GM12878 (cell line): ENCODE measurements at regions not wholly inside any gene's neighbourhood (a gene's known extent, or its start where the extent isn't known, plus 50 kb on each side); places are given as distances from the start of the nearest gene placed in this dataset.

Source experiments
- ATAC-seq: fragments of 200-7000 bp; cut with Tn5 transposase; 3 replicates; pipeline ENCODE4 v1.9.1; 2020; ENCODE audit warnings: mild to moderate bottlenecking, moderate library complexity
- BruUV-seq: library from RNA; stranded (reverse); fragments of 400-500 nt; replicated peaks from 2 replicates; lab custom pipeline; 2021; lab: Mats Ljungman, UMichigan
- CTCF ChIA-PET: fragments of 300-600 bp; sonication (Branson Sonifier 250); formaldehyde crosslinking; extraction: SDS; loops from one replicate; lab custom pipeline; 2021; ENCODE audit warnings: inconsistent platforms; lab: Yijun Ruan, JAX
- POLR2A ChIA-PET: fragments of 350-600 bp; formaldehyde crosslinking; extraction: SDS; loops from one replicate; lab custom pipeline; 2021; ENCODE audit warnings: inconsistent platforms; lab: Charles Lee
- RAD21 ChIA-PET: fragments of 300-600 bp; sonication (Branson Sonifier 250); formaldehyde crosslinking; loops from one replicate; lab custom pipeline; 2023; ENCODE audit warnings: antibody characterized with exemption; ENCODE audit not compliant: unreplicated experiment; lab: Charles Lee
- SMC1A ChIA-PET: fragments of 300-600 bp; sonication (Branson Sonifier 250); formaldehyde crosslinking; loops from one replicate; lab custom pipeline; 2023; ENCODE audit not compliant: unreplicated experiment, uncharacterized antibody; lab: Charles Lee
- DNase-seq: peaks from one replicate; pipeline ENCODE4 v3.0.0-alpha.2; 2011; ENCODE audit warnings: low read depth, low spot score
- FAIRE-seq: peaks from 3 replicates; lab custom pipeline; 2011; peaks lifted over from hg19 to GRCh38; lab: Jason Lieb, UNC
- H2AFZ ChIP-seq: 2 replicates; pipeline ENCODE4 v1.6.0; 2011; ENCODE audit warnings: low read depth, low read length, control low read depth; ENCODE audit not compliant: control insufficient read depth
- H3K27ac ChIP-seq: 2 replicates; pipeline ENCODE4 v1.5.1; 2011; ENCODE audit warnings: control low read depth; ENCODE audit not compliant: control insufficient read depth, insufficient read depth
- H3K27me3 ChIP-seq, 2 experiments: replicated peaks in 1 of 2; 2 replicates each; pipeline versions ENCODE4 v1.6.0 to v1.6.1; 2011; ENCODE audit warnings: low read length in 1 of 2; ENCODE audit not compliant: control insufficient read depth in 2 of 2, insufficient read depth in 2 of 2
- H3K36me3 ChIP-seq, 2 experiments: 2 replicates each; pipeline ENCODE4 v1.5.1; 2011; ENCODE audit warnings: low read length in 1 of 2; ENCODE audit not compliant: control insufficient read depth in 2 of 2, insufficient read depth in 2 of 2
- H3K4me1 ChIP-seq: 2 replicates; pipeline ENCODE4 v1.6.1; 2011; ENCODE audit warnings: mild to moderate bottlenecking, low read length, moderate library complexity, mixed read lengths; ENCODE audit not compliant: control insufficient read depth, insufficient read depth
- H3K4me2 ChIP-seq: 2 replicates; pipeline ENCODE4 v1.6.0; 2011; ENCODE audit warnings: control low read depth; ENCODE audit not compliant: control insufficient read depth, insufficient read depth
- H3K4me3 ChIP-seq: fragments of 200-600 bp; sonication (generic); 2 replicates; pipeline ENCODE4 v1.5.1; 2016
- H3K79me2 ChIP-seq: 2 replicates; pipeline ENCODE4 v1.6.0; 2011; ENCODE audit warnings: low read length; ENCODE audit not compliant: control insufficient read depth, insufficient read depth
- H3K9ac ChIP-seq: 2 replicates; pipeline ENCODE4 v1.8.0; 2011; ENCODE audit warnings: low read length, control low read depth, mixed read lengths; ENCODE audit not compliant: control insufficient read depth, insufficient read depth
- H3K9me3 ChIP-seq: replicated peaks from 3 replicates; pipeline ENCODE4 v1.5.1; 2011; ENCODE audit warnings: mild to moderate bottlenecking, low read length; ENCODE audit not compliant: control insufficient read depth, insufficient read depth
- H4K20me1 ChIP-seq: 2 replicates; pipeline ENCODE4 v1.6.0; 2011; ENCODE audit not compliant: control insufficient read depth, insufficient read depth
- ATF2 ChIP-seq: IDR thresholded peaks from 2 replicates; pipeline ENCODE4 v1.6.1; 2012; ENCODE audit warnings: low read length, inconsistent platforms
- CHD4 ChIP-seq: fragments of 200-600 bp; sonication (generic); IDR thresholded peaks from 2 replicates; pipeline ENCODE4 v1.6.1; 2016; ENCODE audit warnings: mild to moderate bottlenecking
- CREB1 ChIP-seq: IDR thresholded peaks from 2 replicates; pipeline ENCODE4 v1.6.1; 2012; ENCODE audit warnings: low read depth, mild to moderate bottlenecking, inconsistent platforms
- E4F1 ChIP-seq: fragments of 450-650 bp; IDR thresholded peaks from 2 replicates; pipeline ENCODE4 v1.6.1; 2018; ENCODE audit warnings: borderline replicate concordance, mild to moderate bottlenecking; ENCODE audit not compliant: partially characterized antibody
- EP300 ChIP-seq, 2 experiments: fragments of 150-350 bp in 1 of 2; IDR thresholded peaks; 2 replicates each; pipeline ENCODE4 v1.6.1; 2011 to 2012; ENCODE audit warnings: low read depth in 2 of 2, low read length in 2 of 2, borderline replicate concordance in 1 of 2, improper control_type of control experiment in 1 of 2, inconsistent platforms in 1 of 2; ENCODE audit not compliant: control insufficient read depth in 1 of 2
- GABPA ChIP-seq: IDR thresholded peaks from 2 replicates; pipeline ENCODE4 v1.6.1; 2014; ENCODE audit warnings: antibody characterized with exemption, low read depth, mild to moderate bottlenecking, inconsistent platforms
- HCFC1 ChIP-seq: fragments of 150-350 bp; IDR thresholded peaks from 2 replicates; pipeline ENCODE4 v1.6.1; 2014; ENCODE audit warnings: low read length
- HDAC6 ChIP-seq: fragments of 200-600 bp; sonication (generic); IDR thresholded peaks from one replicate; pipeline ENCODE4 v1.8.0; 2017; ENCODE audit warnings: antibody characterized with exemption; ENCODE audit not compliant: unreplicated experiment
- KDM1A ChIP-seq: fragments of 200-600 bp; sonication (generic); IDR thresholded peaks from 2 replicates; pipeline ENCODE4 v1.6.1; 2016; ENCODE audit warnings: borderline replicate concordance
- MEF2B ChIP-seq: fragments of 450-650 bp; IDR thresholded peaks from 2 replicates; pipeline ENCODE4 v1.6.1; 2018; ENCODE audit warnings: mild to moderate bottlenecking, moderate library complexity; ENCODE audit not compliant: partially characterized antibody, poor library complexity, severe bottlenecking
- NFYA ChIP-seq: IDR thresholded peaks from 2 replicates; pipeline ENCODE4 v1.6.1; 2011; ENCODE audit warnings: low read depth, mild to moderate bottlenecking, low read length, improper control_type of control experiment, borderline replicate concordance
- POLR2AphosphoS2 ChIP-seq: IDR thresholded peaks from 2 replicates; pipeline ENCODE4 v1.6.1; 2011; ENCODE audit warnings: low read depth, mild to moderate bottlenecking, low read length, improper control_type of control experiment, moderate library complexity
- RFX5 ChIP-seq: IDR thresholded peaks from 2 replicates; pipeline ENCODE4 v1.6.1; 2011; ENCODE audit warnings: low read depth, low read length, improper control_type of control experiment
- SIN3A ChIP-seq: IDR thresholded peaks from 2 replicates; pipeline ENCODE4 v1.6.1; 2012; ENCODE audit warnings: low read depth, low read length, improper control_type of control experiment
- SMAD1 ChIP-seq: fragments of 450-650 bp; IDR thresholded peaks from 2 replicates; pipeline ENCODE4 v1.6.1; 2018; ENCODE audit warnings: mild to moderate bottlenecking, low read depth; ENCODE audit not compliant: partially characterized antibody
- TCF12 ChIP-seq: IDR thresholded peaks from 2 replicates; pipeline ENCODE4 v1.6.1; 2011; ENCODE audit warnings: low read depth, mild to moderate bottlenecking, low read length
- YBX1 ChIP-seq: fragments of 450-650 bp; IDR thresholded peaks from 2 replicates; pipeline ENCODE4 v1.6.1; 2016; ENCODE audit warnings: antibody characterized with exemption
- YY1 ChIP-seq: IDR thresholded peaks from 2 replicates; pipeline ENCODE4 v1.6.1; 2011; ENCODE audit warnings: low read depth, mild to moderate bottlenecking, low read length
- ZNF622 ChIP-seq: fragments of 450-650 bp; IDR thresholded peaks from 2 replicates; pipeline ENCODE4 v1.6.1; 2017; ENCODE audit warnings: mild to moderate bottlenecking, inconsistent platforms
- WGBS: methylation state at CpG from one replicate; pipeline ENCODE4 v1.1.6; 2016; ENCODE audit warnings: low lambda C conversion rate; ENCODE audit not compliant: insufficient replicate concordance, insufficient coverage; ENCODE audit errors: missing lambda C conversion rate; 5-methylcytosine and 5-hydroxymethylcytosine counted together
- in situ Hi-C: fragments of 300-500 bp; cut with MboI; formaldehyde crosslinking; loops from 9 replicates; pipeline ENCODE4 v1.14.3; 2018; ENCODE audit warnings: mixed read lengths
- intact Hi-C: fragments of 100-400 bp; cut with micrococcal nuclease; formaldehyde crosslinking; loops from one replicate; pipeline ENCODE4 v1.14.2; 2022; ENCODE audit not compliant: unreplicated experiment

GRCh38 chrX:43315622-43316021, 340.5 kb upstream of the MAOA start:
- no peaks in the 10 kb centered on the region for H3K27me3 ChIP-seq
- TF ChIP-seq ATF2 (no peak), E4F1 (no peak), HCFC1 (no peak), KDM1A (no peak), YY1 (no peak), POLR2AphosphoS2 (no peak), RFX5 (no peak), SMAD1 (no peak), TCF12 (no peak), NFYA (no peak), GABPA (no peak), HDAC6 (no peak), CHD4 (no peak), YBX1 (no peak), SIN3A (no peak), CREB1 (no peak), EP300 (IDR thresholded peaks at IDR 0.05; ENCODE audit: borderline replicate concordance in 1 of 2, control insufficient read depth in 1 of 2, low read depth in 2 of 2, low read length in 2 of 2) (no peak), MEF2B (no peak), ZNF622 (no peak)
- TF ChIP-seq, all 136 proteins: peak for 0
- Histone ChIP-seq H3K27ac (no peak overlapping the region), H3K36me3 (no peaks in the 10 kb centered on the region), H2AFZ (no peak overlapping the region), H3K79me2 (no peaks in the 10 kb centered on the region), H3K4me1 (no peaks in the 10 kb centered on the region), H3K4me3 (no peak overlapping the region), H4K20me1 (no peaks in the 10 kb centered on the region), H3K9ac (no peak overlapping the region), H3K4me2 (no peak overlapping the region), H3K9me3 (no peaks in the 10 kb centered on the region)
- SMC1A ChIA-PET: no interaction called here
- intact Hi-C loops (no loop called here), in situ Hi-C loops (no loop called here)
- 11% methylated on average over 4 of the region's 4 CpGs for WGBS
- no TSS peak for BruUV-seq
- POLR2A ChIA-PET: no interaction called here
- RAD21 ChIA-PET: no interaction called here
- FAIRE-seq (no peak), DNase-seq (no peak), ATAC-seq (no peak)
- CTCF ChIA-PET: no interaction called here
